Gastrocnemius medialis (tissue), 4 donors: ENCODE measurements at regions not wholly inside any gene's neighbourhood (a gene's known extent, or its start where the extent isn't known, plus 50 kb on each side); places are given as distances from the start of the nearest gene placed in this dataset.

Experiments
- ATAC-seq, 2 donors: fragments of 150-250 bp; one replicate each; pipeline ENCODE4 v1.9.1; 2016
- DNase-seq, 2 donors: peaks; one replicate each; pipeline ENCODE4 v3.0.0-alpha.2; 2019
- H3K27ac ChIP-seq, 4 donors: fragments of 200-600 bp; sonication (generic); 1 replicate in 1 of 4; 2 replicates in 3 of 4; pipeline ENCODE4 v1.5.1; 2016 to 2018; ENCODE audit warnings: mild to moderate bottlenecking in 2 of 4, moderate library complexity in 1 of 4
- H3K27me3 ChIP-seq, 3 donors: fragments of 200-600 bp; sonication (generic) in 2 of 3; 1 replicate in 1 of 3; 2 replicates in 2 of 3; pipeline versions ENCODE4 v1.5.1 to v1.6.0; 2016 to 2019; ENCODE audit warnings: mild to moderate bottlenecking in 1 of 3, moderate library complexity in 1 of 3
- H3K36me3 ChIP-seq, 2 donors: fragments of 200-600 bp; sonication (generic) in 1 of 2; one replicate each; pipeline ENCODE4 v1.5.1; 2017 to 2018
- H3K4me1 ChIP-seq, 2 donors: fragments of 200-600 bp; sonication (generic) in 1 of 2; one replicate each; pipeline ENCODE4 v1.5.1; 2016 to 2017; ENCODE audit warnings: mild to moderate bottlenecking in 2 of 2
- H3K4me3 ChIP-seq, 4 donors: fragments of 200-600 bp; sonication (generic) in 3 of 4; 1 replicate in 1 of 4; 2 replicates in 3 of 4; pipeline ENCODE4 v1.5.1; 2016 to 2019; ENCODE audit warnings: mild to moderate bottlenecking in 2 of 4
- H3K9me3 ChIP-seq, 3 donors: fragments of 200-600 bp; sonication (generic) in 2 of 3; 1 replicate in 1 of 3; 2 replicates in 2 of 3; pipeline ENCODE4 v1.5.1; 2016 to 2019
- CTCF ChIP-seq, 5 experiments: fragments of 450-650 bp in 3 of 5; fragments of 200-600 bp in 2 of 5; sonication (generic) in 2 of 5; IDR thresholded peaks in 4 of 5; conservative IDR thresholded peaks in 1 of 5; 1 replicate in 4 of 5; 2 replicates in 1 of 5; pipeline ENCODE4 v1.5.1; 2016 to 2019; ENCODE audit warnings: antibody characterized with exemption in 5 of 5, mild to moderate bottlenecking in 3 of 5, moderate library complexity in 3 of 5
- POLR2A ChIP-seq, 2 donors: fragments of 450-650 bp; IDR thresholded peaks; one replicate each; pipeline ENCODE4 v1.6.1; 2017; ENCODE audit warnings: antibody characterized with exemption in 2 of 2, mild to moderate bottlenecking in 2 of 2, moderate library complexity in 2 of 2
- in situ Hi-C, 4 donors: fragments of 200-750 bp; cut with MboI; loops; one replicate each; pipeline versions ENCODE4 v1.15.0 to v1.8.0; 2017; ENCODE audit warnings: low sequenced_read_pairs in 4 of 4
- intact Hi-C: fragments of 100-400 bp; cut with DNase I; formaldehyde crosslinking; loops from one replicate; pipeline ENCODE4 v1.15.1; 2023; ENCODE audit warnings: low total_unique reads

DNA sequence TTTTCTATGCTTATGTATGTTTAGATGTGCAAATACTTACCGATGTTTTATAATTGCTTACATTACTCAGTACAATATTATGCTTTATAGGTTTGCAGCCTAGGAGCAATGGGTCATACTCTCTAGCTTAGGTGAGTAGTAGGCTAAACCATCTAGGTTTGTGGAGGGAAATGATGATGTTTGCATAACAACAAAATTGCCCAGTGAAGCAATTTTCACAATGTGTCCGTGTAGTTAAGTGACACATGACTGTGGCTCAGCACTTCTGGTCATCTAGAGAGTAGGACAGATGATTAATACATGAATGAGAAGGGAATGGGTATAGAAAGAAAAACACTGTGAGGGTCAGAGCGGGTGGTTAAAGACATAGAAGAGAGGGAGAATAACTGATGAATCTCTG, 2116.2 kb upstream of the PIK3C3 start:
- Histone ChIP-seq H3K4me1 (no peaks in the 10 kb centered on the region), H3K9me3 (no peaks in the 10 kb centered on the region), H3K36me3 (no peaks in the 10 kb centered on the region), H3K27ac (no peak overlapping the region), H3K4me3 (no peak overlapping the region), H3K27me3 (peaks cover 0 to 9% (median 5%) of the 10 kb centered on the region in 3 donors)
- in situ Hi-C loops, result no loop called here
- no peak for DNase-seq
- intact Hi-C loops, result no loop called here
- ATAC-seq, result no peak
- TF ChIP-seq CTCF (IDR thresholded peaks at IDR 0.05 in 4 of 5, conservative IDR thresholded peaks at IDR 0.05 in 1 of 5) (no peak), POLR2A (IDR thresholded peaks at IDR 0.05) (no peak)

GRCh38 chr18:39835303-39836030, 2119.6 kb upstream of the PIK3C3 start:
- in situ Hi-C loops (no loop called here), intact Hi-C loops (no loop called here)
- ATAC-seq, result no peak
- Histone ChIP-seq H3K27me3 (no peaks in the 10 kb centered on the region), H3K27ac (no peak overlapping the region), H3K4me1 (no peaks in the 10 kb centered on the region), H3K4me3 (no peak overlapping the region), H3K36me3 (no peaks in the 10 kb centered on the region), H3K9me3 (no peaks in the 10 kb centered on the region)
- TF ChIP-seq CTCF (IDR thresholded peaks at IDR 0.05 in 4 of 5, conservative IDR thresholded peaks at IDR 0.05 in 1 of 5), result no peak
- no peak for TF ChIP-seq POLR2A (IDR thresholded peaks at IDR 0.05)
- DNase-seq, result no peak

GRCh38 chr18:39834636-39835035, 2120.4 kb upstream of the PIK3C3 start:
- in situ Hi-C loops, result no loop called here
- ATAC-seq (no peak), DNase-seq (no peak)
- intact Hi-C loops, result no loop called here
- no peaks in the 10 kb centered on the region for H3K36me3 ChIP-seq
- no peak overlapping the region for H3K27ac ChIP-seq
- H3K27me3 ChIP-seq, result no peaks in the 10 kb centered on the region
- H3K9me3 ChIP-seq, result no peaks in the 10 kb centered on the region
- no peak overlapping the region for H3K4me3 ChIP-seq
- TF ChIP-seq POLR2A (IDR thresholded peaks at IDR 0.05) (no peak), CTCF (IDR thresholded peaks at IDR 0.05 in 4 of 5, conservative IDR thresholded peaks at IDR 0.05 in 1 of 5) (no peak)
- no peaks in the 10 kb centered on the region for H3K4me1 ChIP-seq

DNA sequence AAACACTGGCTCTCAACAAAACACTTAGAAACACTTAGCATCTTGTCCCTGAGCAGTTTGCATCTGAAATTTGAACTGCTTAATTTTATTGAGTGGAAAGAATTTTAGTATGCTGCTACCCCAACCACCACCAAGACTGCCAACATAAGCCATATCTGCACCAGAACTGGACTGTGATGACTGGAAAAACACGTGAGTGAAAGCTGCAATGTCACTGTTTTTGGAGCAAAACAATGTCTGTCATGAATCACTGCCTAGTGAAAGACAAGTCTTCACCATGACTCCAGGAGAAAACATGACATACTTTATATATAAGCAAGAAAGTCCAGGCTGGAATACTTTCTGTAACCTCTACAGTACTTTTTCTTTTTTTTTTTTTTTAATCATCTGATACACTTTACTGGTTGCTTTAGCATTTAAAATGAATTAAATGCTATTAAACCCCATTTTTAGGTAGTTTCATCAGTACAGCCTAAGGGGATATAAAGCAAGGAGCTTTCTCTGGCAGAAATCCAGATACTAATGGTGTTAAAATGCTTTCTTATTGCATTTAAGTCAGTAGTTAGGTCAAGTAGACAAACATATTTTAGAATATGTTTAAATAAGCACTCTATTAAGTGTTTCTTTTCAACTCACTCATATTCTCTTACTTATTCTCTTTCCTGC, 2129.4 kb upstream of the PIK3C3 start:
- Histone ChIP-seq H3K27ac (no peak overlapping the region), H3K9me3 (no peaks in the 10 kb centered on the region), H3K27me3 (no peaks in the 10 kb centered on the region), H3K36me3 (no peaks in the 10 kb centered on the region), H3K4me1 (no peaks in the 10 kb centered on the region), H3K4me3 (no peak overlapping the region)
- TF ChIP-seq POLR2A (IDR thresholded peaks at IDR 0.05) (no peak), CTCF (IDR thresholded peaks at IDR 0.05 in 4 of 5, conservative IDR thresholded peaks at IDR 0.05 in 1 of 5) (no peak)
- intact Hi-C loops (no loop called here), in situ Hi-C loops (no loop called here)
- ATAC-seq (no peak), DNase-seq (no peak)
